ENCODE measurements at regions not wholly inside any gene's neighbourhood (a gene's known extent, or its start where the extent isn't known, plus 50 kb on each side); places are given as distances from the start of the nearest gene placed in this dataset.
A peak's percentile ranks its signal among the peaks of the same experiment; 100 is the strongest.

GRCh38 chr4:126004941-126005340, 690.2 kb downstream of the FAT4 start:
- H3K27ac Mint-ChIP-seq = no peak overlapping the region
- H3K4me1 Mint-ChIP-seq = peaks cover 3% of the 10 kb centered on the region; the same call in 1 of the 2 replicates
- ChIA-PET CTCF (no interaction called here), POLR2A (no interaction called here)
- ATAC-seq (peak; percentile 50; the same call in 1 of the 2 replicates), DNase-seq (ENCODE audit: low spot score) (no peak)
- H3K9me3 Mint-ChIP-seq = no peaks in the 10 kb centered on the region
- TF ChIP-seq ATF3 (CRISPR knock-in tag; conservative IDR thresholded peaks at IDR 0.05) (no peak), MAX (CRISPR knock-in tag; IDR thresholded peaks at IDR 0.05) (no peak), SMAD4 (CRISPR knock-in tag; IDR thresholded peaks at IDR 0.05) (no peak), MYBL2 (CRISPR knock-in tag; IDR thresholded peaks at IDR 0.05) (no peak), STAT6 (CRISPR knock-in tag; conservative IDR thresholded peaks at IDR 0.05; ENCODE audit: low read depth) (no peak), ZNF671 (CRISPR knock-in tag; IDR thresholded peaks at IDR 0.05) (no peak), ZNF138 (CRISPR knock-in tag; conservative IDR thresholded peaks at IDR 0.05) (no peak), ATF1 (CRISPR knock-in tag; IDR thresholded peaks at IDR 0.05) (no peak), ARID4B (CRISPR knock-in tag; IDR thresholded peaks at IDR 0.05; ENCODE audit: borderline replicate concordance) (no peak), IRF2 (CRISPR knock-in tag; IDR thresholded peaks at IDR 0.05; ENCODE audit: borderline replicate concordance, low read depth) (no peak), TCF7 (CRISPR knock-in tag; IDR thresholded peaks at IDR 0.05; ENCODE audit: low read depth) (no peak), MXD4 (CRISPR knock-in tag; IDR thresholded peaks at IDR 0.05; ENCODE audit: borderline replicate concordance) (no peak), E2F5 (CRISPR knock-in tag; IDR thresholded peaks at IDR 0.05) (no peak), PREB (CRISPR knock-in tag; IDR thresholded peaks at IDR 0.05; ENCODE audit: borderline replicate concordance) (no peak), IRF1 (CRISPR knock-in tag; IDR thresholded peaks at IDR 0.05) (no peak), SMAD3 (CRISPR knock-in tag; IDR thresholded peaks at IDR 0.05; ENCODE audit: borderline replicate concordance) (no peak), CTCF (IDR thresholded peaks at IDR 0.05) (no peak), E2F4 (CRISPR knock-in tag; IDR thresholded peaks at IDR 0.05; ENCODE audit: borderline replicate concordance, low read depth) (no peak), JAZF1 (CRISPR knock-in tag; IDR thresholded peaks at IDR 0.05) (no peak)
- H3K4me3 Mint-ChIP-seq = no peak overlapping the region
- no peaks in the 10 kb centered on the region for H3K36me3 Mint-ChIP-seq
- no peaks in the 10 kb centered on the region for H3K27me3 Mint-ChIP-seq (ENCODE audit: low read depth)
